ENCODE measurements at regions not wholly inside any gene's neighbourhood (a gene's known extent, or its start where the extent isn't known, plus 50 kb on each side); places are given as distances from the start of the nearest gene placed in this dataset.

DNA sequence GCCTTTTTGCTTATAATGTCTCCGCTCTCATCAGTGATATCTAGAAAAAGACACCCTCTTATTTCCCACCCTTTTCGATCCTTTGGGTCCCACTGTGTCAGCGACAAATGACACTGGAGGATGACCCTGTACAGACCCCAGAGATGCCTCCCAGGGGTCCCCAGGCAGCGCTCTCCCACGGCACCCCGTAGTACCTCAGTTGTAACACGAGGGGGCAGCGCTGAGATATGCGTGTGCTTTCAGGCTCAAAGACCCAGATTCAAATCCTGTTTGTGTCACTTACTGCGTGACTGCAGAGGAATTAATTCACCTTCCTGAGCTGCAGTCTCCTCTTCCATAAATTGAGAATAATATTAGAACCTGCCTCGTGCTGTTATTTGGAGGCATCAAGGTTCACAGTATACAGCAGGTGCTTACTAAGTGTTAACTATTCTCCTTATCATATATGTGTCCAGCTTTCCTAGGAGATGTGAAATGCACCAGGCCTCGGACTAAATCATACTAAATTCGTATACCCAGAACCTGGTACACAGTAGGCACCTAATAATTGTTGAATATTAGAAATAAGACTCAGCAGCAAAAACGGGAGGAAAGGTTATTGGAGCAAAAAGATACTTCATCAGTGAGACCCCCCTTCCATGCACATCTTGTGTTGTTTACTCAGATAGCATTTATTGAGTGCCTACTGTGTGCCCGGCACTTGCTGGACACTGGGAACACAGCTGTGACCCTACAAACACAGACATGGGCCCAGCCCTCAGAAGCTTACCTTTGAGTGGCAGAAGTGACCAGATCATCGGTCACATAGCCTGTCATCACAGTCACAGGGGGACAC lies 99.9 kb downstream of the PHETA1 start:
- no peak for TF ChIP-seq EZH2 (optimal IDR thresholded peaks at IDR 0.05; ENCODE audit: low read depth, low read length)
- TF ChIP-seq, protein P1, sequence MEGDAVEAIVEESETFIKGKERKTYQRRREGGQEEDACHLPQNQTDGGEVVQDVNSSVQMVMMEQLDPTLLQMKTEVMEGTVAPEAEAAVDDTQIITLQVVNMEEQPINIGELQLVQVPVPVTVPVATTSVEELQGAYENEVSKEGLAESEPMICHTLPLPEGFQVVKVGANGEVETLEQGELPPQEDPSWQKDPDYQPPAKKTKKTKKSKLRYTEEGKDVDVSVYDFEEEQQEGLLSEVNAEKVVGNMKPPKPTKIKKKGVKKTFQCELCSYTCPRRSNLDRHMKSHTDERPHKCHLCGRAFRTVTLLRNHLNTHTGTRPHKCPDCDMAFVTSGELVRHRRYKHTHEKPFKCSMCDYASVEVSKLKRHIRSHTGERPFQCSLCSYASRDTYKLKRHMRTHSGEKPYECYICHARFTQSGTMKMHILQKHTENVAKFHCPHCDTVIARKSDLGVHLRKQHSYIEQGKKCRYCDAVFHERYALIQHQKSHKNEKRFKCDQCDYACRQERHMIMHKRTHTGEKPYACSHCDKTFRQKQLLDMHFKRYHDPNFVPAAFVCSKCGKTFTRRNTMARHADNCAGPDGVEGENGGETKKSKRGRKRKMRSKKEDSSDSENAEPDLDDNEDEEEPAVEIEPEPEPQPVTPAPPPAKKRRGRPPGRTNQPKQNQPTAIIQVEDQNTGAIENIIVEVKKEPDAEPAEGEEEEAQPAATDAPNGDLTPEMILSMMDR (IDR thresholded peaks at IDR 0.05; ENCODE audit: low read length) = peak; percentile 45
- no peak for TF ChIP-seq EZH2phosphoT487 (IDR thresholded peaks at IDR 0.05; ENCODE audit: low read length)

All from MM.1S (cell line).